ENCODE measurements at regions not wholly inside any gene's neighbourhood (a gene's known extent, or its start where the extent isn't known, plus 50 kb on each side); places are given as distances from the start of the nearest gene placed in this dataset.

DNA sequence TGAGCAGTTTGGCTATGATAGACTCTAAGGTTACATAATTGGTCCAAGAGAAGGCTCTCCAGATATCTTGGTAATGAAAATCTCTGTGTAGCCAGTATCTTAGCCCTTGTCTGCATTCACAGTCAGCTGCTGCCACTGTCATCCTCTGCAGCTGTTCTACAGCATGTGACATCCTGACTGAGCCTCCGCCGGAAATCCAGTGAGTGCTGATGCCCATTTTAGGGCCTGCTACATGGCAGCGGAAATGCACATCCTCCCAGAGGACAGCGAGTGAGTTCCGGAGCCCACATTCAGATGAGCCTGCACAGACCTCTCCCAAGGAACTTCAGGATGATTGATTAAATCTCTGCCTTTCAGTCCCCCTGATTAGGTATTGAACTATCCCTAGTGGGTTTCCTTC is 237.1 kb downstream of the HHIPL2 start:
- TF ChIP-seq, protein P1, sequence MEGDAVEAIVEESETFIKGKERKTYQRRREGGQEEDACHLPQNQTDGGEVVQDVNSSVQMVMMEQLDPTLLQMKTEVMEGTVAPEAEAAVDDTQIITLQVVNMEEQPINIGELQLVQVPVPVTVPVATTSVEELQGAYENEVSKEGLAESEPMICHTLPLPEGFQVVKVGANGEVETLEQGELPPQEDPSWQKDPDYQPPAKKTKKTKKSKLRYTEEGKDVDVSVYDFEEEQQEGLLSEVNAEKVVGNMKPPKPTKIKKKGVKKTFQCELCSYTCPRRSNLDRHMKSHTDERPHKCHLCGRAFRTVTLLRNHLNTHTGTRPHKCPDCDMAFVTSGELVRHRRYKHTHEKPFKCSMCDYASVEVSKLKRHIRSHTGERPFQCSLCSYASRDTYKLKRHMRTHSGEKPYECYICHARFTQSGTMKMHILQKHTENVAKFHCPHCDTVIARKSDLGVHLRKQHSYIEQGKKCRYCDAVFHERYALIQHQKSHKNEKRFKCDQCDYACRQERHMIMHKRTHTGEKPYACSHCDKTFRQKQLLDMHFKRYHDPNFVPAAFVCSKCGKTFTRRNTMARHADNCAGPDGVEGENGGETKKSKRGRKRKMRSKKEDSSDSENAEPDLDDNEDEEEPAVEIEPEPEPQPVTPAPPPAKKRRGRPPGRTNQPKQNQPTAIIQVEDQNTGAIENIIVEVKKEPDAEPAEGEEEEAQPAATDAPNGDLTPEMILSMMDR (conservative IDR thresholded peaks at IDR 0.05): no peak
- no peak for TF ChIP-seq ZFX (IDR thresholded peaks at IDR 0.05)
- no peak overlapping the region for H3K27ac ChIP-seq

DNA sequence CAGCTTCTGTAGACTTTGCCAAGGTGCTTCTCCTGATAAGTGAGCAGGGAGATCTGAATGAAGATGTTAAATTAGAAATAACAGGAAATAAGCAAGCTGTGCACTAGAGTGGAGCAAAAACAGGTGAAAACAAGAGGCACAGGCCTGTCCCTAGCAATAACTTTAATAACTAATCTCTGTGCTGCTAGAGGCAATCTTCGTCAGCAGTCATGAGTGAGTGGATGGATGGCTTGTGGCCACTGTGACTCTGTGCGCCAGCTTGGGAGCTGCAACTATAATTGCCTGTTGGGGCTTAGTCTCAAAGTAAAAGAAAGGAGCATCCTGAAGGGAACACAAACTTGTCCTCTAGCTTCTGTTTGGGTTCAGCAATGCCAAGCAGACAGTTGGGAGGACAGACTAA is 240.3 kb downstream of the HHIPL2 start:
- TF ChIP-seq, protein P1 (conservative IDR thresholded peaks at IDR 0.05): no peak
- no peak for TF ChIP-seq ZFX (IDR thresholded peaks at IDR 0.05)
- no peak overlapping the region for H3K27ac ChIP-seq

DNA sequence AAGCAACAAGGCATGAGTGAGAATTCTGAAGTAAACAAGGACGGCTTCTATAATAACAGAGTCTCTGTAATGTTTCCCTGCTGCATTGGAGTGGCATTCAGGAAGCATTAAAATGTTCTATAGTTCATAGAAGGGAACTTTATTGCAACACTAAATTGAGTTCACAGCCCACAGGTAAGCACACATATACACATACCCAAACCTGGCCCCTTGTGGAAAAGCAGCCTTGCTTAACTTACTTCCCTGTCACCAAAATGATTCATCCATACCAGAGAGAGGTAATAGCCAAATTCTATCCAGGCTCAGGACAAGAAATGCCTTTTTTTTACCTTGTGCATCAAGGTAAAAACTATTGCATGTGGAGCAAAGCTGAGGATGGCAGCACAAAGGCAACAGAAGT is 241.4 kb downstream of the HHIPL2 start:
- H3K27ac ChIP-seq: no peak overlapping the region
- TF ChIP-seq ZFX (IDR thresholded peaks at IDR 0.05): no peak
- TF ChIP-seq, protein P1 (conservative IDR thresholded peaks at IDR 0.05): no peak

DNA sequence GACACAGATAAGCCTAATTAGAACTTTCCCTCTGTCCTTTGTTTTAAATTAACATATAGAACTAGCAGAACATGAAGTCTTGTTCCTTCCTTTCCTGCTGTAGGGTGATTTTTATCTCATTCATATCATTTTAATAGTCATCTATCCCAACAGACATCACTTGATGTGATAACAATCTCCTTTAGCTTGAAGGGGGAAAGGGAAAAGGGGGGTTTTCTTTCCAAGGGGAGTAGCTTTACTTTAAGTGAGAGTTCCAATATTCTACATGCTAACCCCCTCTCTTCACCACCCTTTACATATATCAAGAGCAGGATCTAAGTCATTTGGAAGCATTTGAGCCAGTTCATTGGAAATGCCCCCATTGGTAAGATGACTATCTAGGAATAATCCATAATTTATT is 241.9 kb downstream of the HHIPL2 start:
- no peak for TF ChIP-seq ZFX (IDR thresholded peaks at IDR 0.05)

DNA sequence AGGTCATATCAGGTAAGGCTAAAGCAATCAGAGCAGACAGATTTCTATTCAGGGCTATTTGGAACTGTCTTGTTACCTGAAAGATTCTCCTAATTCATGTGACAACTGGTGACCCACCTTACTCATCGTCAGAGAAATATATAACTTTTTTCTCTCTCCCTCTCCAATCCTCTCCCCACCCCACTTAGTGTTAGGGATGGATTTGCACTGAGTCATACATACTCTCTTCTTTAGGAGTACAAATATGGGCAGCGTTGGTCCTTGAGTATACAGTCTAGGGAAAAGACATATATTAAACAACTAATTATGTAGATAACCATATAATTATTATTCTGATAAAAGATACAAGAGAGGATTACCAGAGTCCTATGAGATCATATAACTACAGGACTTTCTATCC is 246.3 kb downstream of the HHIPL2 start:
- TF ChIP-seq ZFX (IDR thresholded peaks at IDR 0.05): no peak
- TF ChIP-seq, protein P1 (conservative IDR thresholded peaks at IDR 0.05): no peak
- no peak overlapping the region for H3K27ac ChIP-seq

More for the DNA sequence above, 241.9 kb downstream of the HHIPL2 start:
- no peak overlapping the region for H3K27ac ChIP-seq

DNA sequence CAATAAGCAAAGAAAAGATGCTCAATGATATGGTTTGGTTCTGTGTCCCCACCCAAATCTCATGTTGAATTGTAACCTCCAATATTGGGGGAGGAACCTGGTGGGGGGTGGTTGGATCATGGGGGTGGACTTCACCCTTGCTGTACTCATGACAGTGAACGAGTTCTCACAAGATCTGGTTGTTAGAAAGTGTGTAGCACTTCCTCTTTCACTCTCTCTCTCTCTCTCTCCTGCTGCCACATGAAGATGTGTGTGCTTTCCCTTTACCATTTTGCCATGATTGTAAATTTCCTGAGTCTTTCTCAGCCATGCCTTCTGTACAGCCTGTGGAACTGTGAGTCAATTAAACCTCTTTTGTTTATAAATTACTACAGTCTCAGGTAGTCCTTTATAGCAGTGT is 248.4 kb downstream of the HHIPL2 start:
- TF ChIP-seq, protein P1 (conservative IDR thresholded peaks at IDR 0.05): no peak
- no peak for TF ChIP-seq ZFX (IDR thresholded peaks at IDR 0.05)
- no peak overlapping the region for H3K27ac ChIP-seq

DNA sequence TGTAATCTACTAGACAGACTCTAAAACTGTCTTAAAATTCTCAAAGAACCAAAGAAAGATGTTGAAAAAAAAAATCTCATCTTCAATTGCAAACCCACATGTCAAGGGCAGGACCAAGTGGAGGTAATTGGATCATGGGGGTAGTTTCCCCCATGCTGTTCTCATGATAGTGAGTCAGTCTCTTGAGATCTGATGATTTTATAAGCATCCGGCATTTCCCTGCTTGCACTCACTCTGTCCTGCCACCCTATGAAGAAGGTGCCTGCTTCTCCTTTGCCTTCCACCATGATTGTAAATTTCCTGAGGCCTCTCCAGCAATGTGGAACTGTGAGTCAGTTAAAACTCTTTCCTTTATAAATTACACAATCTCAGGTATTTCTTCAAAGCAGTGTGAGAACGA is 257.0 kb downstream of the HHIPL2 start:
- no peak for TF ChIP-seq ZFX (IDR thresholded peaks at IDR 0.05)
- TF ChIP-seq, protein P1 (conservative IDR thresholded peaks at IDR 0.05): no peak
- no peak overlapping the region for H3K27ac ChIP-seq

DNA sequence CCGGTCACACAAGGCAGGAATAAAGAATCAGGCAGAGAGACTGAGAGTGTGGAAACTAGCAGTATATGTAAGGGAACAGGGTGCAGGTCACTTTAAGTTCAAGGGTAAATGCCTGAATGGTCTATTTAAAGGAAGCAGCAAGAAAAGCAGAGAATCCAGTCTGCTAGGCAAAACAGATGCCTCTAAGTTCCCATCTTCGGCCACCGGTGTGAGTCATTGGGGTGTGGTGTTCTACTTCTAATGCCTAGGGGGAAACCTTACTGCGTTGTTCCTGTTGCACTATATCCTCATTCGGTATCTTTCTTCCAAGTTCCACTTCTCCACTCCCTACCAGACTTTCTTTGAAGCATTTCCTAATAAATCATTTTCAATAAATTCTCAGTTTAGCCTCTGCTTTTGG is 259.9 kb downstream of the HHIPL2 start:
- no peak overlapping the region for H3K27ac ChIP-seq
- TF ChIP-seq, protein P1 (conservative IDR thresholded peaks at IDR 0.05): no peak
- no peak for TF ChIP-seq ZFX (IDR thresholded peaks at IDR 0.05)

Measured in C4-2B (cell line).